Astrocyte of the spinal cord (primary cell): ENCODE measurements at regions not wholly inside any gene's neighbourhood (a gene's known extent, or its start where the extent isn't known, plus 50 kb on each side); places are given as distances from the start of the nearest gene placed in this dataset.

ENCODE experiments used
- DNase-seq: peaks from one replicate; pipeline ENCODE4 v3.0.0; 2011; ENCODE audit warnings: low read depth, low spot score
- H3K4me3 ChIP-seq: 2 replicates; pipeline ENCODE4 v1.5.1; 2011; ENCODE audit warnings: low read depth, mild to moderate bottlenecking, low read length, moderate library complexity
- CTCF ChIP-seq: IDR thresholded peaks from 2 replicates; pipeline ENCODE4 v1.5.1; 2012; ENCODE audit warnings: low read depth, mild to moderate bottlenecking, low read length, inconsistent platforms
- in situ Hi-C: cut with HindIII; loops from 2 replicates; pipeline ENCODE4 v1.10.0; 2017; ENCODE audit warnings: low sequenced_read_pairs

- TF ChIP-seq CTCF = no peak
- in situ Hi-C loops = no loop called here
- no peak for DNase-seq
- H3K4me3 ChIP-seq = no peak overlapping the region
These were observed 508.2 kb downstream of the ZWINT start for GRCh38 chr10:55852900-55853299.

- no peak overlapping the region for H3K4me3 ChIP-seq
- in situ Hi-C loops = no loop called here
- TF ChIP-seq CTCF = no peak
- no peak for DNase-seq
These were observed 523.8 kb downstream of the ZWINT start for GRCh38 chr10:55837273-55837672.

- in situ Hi-C loops = no loop called here
- no peak for DNase-seq
- no peak for TF ChIP-seq CTCF
- no peak overlapping the region for H3K4me3 ChIP-seq
These were observed 539.0 kb downstream of the ZWINT start for GRCh38 chr10:55822096-55822495.

GRCh38 chr10:55820478-55820877 is 540.6 kb downstream of the ZWINT start:
- in situ Hi-C loops = no loop called here
- no peak for TF ChIP-seq CTCF
- no peak for DNase-seq
- no peak overlapping the region for H3K4me3 ChIP-seq

- in situ Hi-C loops = no loop called here
- DNase-seq = no peak
- no peak overlapping the region for H3K4me3 ChIP-seq
- no peak for TF ChIP-seq CTCF
These were observed 541.0 kb downstream of the ZWINT start for GRCh38 chr10:55820071-55820470.

- DNase-seq = no peak
- no peak overlapping the region for H3K4me3 ChIP-seq
- in situ Hi-C loops = no loop called here
- no peak for TF ChIP-seq CTCF
These were observed 547.4 kb downstream of the ZWINT start for GRCh38 chr10:55813451-55814170.

- TF ChIP-seq CTCF = no peak
These were observed 558.0 kb downstream of the ZWINT start for GRCh38 chr10:55803055-55803454.

More at GRCh38 chr10:55803055-55803454, 558.0 kb downstream of the ZWINT start:
- no peak for DNase-seq
- in situ Hi-C loops = no loop called here
- H3K4me3 ChIP-seq = no peak overlapping the region
